ENCODE measurements at regions not wholly inside any gene's neighbourhood (a gene's known extent, or its start where the extent isn't known, plus 50 kb on each side); places are given as distances from the start of the nearest gene placed in this dataset.
"Not testable (repeated sequence)": the region's sequence is repeated elsewhere in the genome, so short reads cannot be mapped to it uniquely, and the experiment has no call there.

DNA sequence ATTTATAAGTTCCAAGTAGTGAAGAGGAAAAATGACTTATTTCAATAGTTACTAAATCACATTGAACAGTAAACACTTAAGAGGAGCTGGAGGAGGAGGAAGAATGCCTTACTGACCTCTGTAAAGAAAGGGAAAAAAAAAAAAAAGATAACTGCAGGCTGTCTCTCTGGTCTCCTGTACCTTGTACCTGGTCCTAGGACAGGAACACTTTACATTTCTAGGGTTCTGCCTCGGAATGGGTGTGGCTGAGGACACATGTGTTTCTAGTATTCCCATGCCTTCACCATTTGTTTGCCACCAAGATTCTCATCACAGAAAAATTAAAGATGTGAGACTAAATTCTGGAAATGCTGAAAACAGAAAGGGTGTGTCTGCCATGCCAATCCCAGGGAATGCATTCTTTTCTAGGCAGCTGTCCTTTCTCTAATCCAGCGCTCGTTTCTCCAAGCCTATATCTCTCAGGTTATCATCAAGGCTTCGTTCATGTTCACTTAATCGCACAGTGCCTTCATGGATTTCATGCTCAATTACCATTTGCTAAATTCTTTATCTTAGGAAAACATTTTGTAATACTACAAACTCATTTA lies 1208.3 kb downstream of the OTOL1 start:
- Histone ChIP-seq H3K36me3 (ENCODE audit: control insufficient read depth, insufficient read depth, low read length) (no peaks in the 10 kb centered on the region), H3K27me3 (ENCODE audit: control insufficient read depth, insufficient read depth, low read length) (no peaks in the 10 kb centered on the region), H2AFZ (ENCODE audit: low read length) (no peak overlapping the region), H3K27ac (ENCODE audit: insufficient read depth, low read length) (no peak overlapping the region), H4K20me1 (ENCODE audit: control insufficient read depth, extremely low read depth, insufficient read depth, low read length) (no peaks in the 10 kb centered on the region), H3K79me2 (ENCODE audit: control insufficient read depth, insufficient read depth, low read length) (no peaks in the 10 kb centered on the region), H3K4me1 (ENCODE audit: control insufficient read depth, extremely low read depth, insufficient read depth, low read length) (no peaks in the 10 kb centered on the region), H3K9ac (ENCODE audit: insufficient read depth, low read length) (no peak overlapping the region), H3K4me3 (replicated peaks in 1 of 4; ENCODE audit: control extremely low read depth in 1 of 4, insufficient read depth in 1 of 4, low read depth in 3 of 4, low read length in 4 of 4) (no peak overlapping the region), H3K9me3 (ENCODE audit: control insufficient read depth, insufficient read depth, low read depth, low read length) (no peaks in the 10 kb centered on the region), H3K4me2 (ENCODE audit: extremely low read depth, insufficient read depth, low read length) (no peak overlapping the region)
- DNase-seq (ENCODE audit: low read depth in 2 of 2), result no peak
- TF ChIP-seq, protein P1, sequence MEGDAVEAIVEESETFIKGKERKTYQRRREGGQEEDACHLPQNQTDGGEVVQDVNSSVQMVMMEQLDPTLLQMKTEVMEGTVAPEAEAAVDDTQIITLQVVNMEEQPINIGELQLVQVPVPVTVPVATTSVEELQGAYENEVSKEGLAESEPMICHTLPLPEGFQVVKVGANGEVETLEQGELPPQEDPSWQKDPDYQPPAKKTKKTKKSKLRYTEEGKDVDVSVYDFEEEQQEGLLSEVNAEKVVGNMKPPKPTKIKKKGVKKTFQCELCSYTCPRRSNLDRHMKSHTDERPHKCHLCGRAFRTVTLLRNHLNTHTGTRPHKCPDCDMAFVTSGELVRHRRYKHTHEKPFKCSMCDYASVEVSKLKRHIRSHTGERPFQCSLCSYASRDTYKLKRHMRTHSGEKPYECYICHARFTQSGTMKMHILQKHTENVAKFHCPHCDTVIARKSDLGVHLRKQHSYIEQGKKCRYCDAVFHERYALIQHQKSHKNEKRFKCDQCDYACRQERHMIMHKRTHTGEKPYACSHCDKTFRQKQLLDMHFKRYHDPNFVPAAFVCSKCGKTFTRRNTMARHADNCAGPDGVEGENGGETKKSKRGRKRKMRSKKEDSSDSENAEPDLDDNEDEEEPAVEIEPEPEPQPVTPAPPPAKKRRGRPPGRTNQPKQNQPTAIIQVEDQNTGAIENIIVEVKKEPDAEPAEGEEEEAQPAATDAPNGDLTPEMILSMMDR (conservative IDR thresholded peaks at IDR 0.05 in 1 of 2, IDR thresholded peaks at IDR 0.05 in 1 of 2; ENCODE audit: low read depth in 1 of 2, low read length in 2 of 2), result no peak
- no peak for TF ChIP-seq EZH2 (IDR thresholded peaks at IDR 0.05; ENCODE audit: low read length, missing control alignments)

DNA sequence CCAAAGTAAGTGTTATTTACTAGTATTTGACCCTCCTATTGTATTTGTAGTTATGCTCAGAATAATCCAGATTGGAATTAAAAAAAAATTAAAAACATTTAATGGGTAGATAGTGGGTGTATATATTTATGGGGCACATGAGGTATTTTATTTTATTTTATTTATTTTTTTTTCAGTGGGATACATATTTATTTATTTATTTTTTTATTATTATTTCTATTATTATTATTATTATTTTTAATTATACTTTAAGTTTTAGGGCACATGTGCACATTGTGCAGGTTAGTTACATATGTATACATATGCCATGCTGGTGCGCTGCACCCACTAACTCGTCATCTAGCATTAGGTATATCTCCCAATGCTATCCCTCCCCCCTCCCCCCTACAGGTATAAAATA lies 1211.8 kb downstream of the OTOL1 start:
- not testable (repeated sequence) for H3K36me3 ChIP-seq (ENCODE audit: control insufficient read depth, insufficient read depth, low read length); H3K9ac ChIP-seq (ENCODE audit: insufficient read depth, low read length); H3K27ac ChIP-seq (ENCODE audit: insufficient read depth, low read length); H3K79me2 ChIP-seq (ENCODE audit: control insufficient read depth, insufficient read depth, low read length); H3K27me3 ChIP-seq (ENCODE audit: control insufficient read depth, insufficient read depth, low read length); H3K4me1 ChIP-seq (ENCODE audit: control insufficient read depth, extremely low read depth, insufficient read depth, low read length); H3K4me3 ChIP-seq (replicated peaks in 1 of 4; ENCODE audit: control extremely low read depth in 1 of 4, insufficient read depth in 1 of 4, low read depth in 3 of 4, low read length in 4 of 4); DNase-seq (ENCODE audit: low read depth in 2 of 2); H3K4me2 ChIP-seq (ENCODE audit: extremely low read depth, insufficient read depth, low read length); H3K9me3 ChIP-seq (ENCODE audit: control insufficient read depth, insufficient read depth, low read depth, low read length); H4K20me1 ChIP-seq (ENCODE audit: control insufficient read depth, extremely low read depth, insufficient read depth, low read length); H2AFZ ChIP-seq (ENCODE audit: low read length)

DNA sequence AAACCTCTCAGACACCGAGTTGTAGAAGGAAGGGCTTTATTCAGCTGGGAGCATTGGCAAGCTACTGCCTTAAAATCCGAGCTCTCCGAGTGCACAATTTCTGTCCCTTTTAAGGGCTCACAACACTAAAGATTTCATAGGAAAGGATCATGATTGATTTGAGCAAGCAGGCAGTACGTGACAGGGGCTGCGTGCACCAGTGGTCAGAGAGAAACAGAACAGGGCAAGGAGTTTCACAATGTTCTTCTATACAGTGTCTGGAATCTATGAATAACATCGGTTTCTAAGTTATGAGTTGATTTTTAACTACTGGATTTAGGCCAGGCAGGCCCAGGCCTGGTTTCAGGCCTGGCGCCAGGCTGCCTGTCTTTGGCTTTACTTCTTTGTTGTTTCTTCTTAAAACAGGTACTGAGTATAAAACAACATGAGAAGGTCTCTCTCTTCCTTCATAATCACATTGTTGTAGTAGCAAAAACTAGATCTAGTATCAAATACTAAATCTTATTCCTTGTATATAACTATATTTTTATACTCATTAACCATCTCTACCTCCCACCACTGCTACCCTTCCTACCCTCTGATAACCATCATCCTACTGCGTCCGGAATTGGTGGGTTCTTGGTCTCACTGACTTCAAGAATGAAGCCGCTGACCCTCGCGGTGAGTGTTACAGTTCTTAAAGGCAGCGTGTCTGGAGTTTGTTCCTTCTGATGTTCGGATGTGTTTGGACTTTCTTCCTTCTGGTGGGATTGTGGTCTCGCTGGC lies 1212.5 kb downstream of the OTOL1 start:
- H3K27ac ChIP-seq (ENCODE audit: insufficient read depth, low read length); H3K9me3 ChIP-seq (ENCODE audit: control insufficient read depth, insufficient read depth, low read depth, low read length); H3K4me3 ChIP-seq (replicated peaks in 1 of 4; ENCODE audit: control extremely low read depth in 1 of 4, insufficient read depth in 1 of 4, low read depth in 3 of 4, low read length in 4 of 4); H3K79me2 ChIP-seq (ENCODE audit: control insufficient read depth, insufficient read depth, low read length); H2AFZ ChIP-seq (ENCODE audit: low read length); H3K27me3 ChIP-seq (ENCODE audit: control insufficient read depth, insufficient read depth, low read length); H3K9ac ChIP-seq (ENCODE audit: insufficient read depth, low read length); H3K4me2 ChIP-seq (ENCODE audit: extremely low read depth, insufficient read depth, low read length); H4K20me1 ChIP-seq (ENCODE audit: control insufficient read depth, extremely low read depth, insufficient read depth, low read length); H3K36me3 ChIP-seq (ENCODE audit: control insufficient read depth, insufficient read depth, low read length); H3K4me1 ChIP-seq (ENCODE audit: control insufficient read depth, extremely low read depth, insufficient read depth, low read length): not testable (repeated sequence)
- DNase-seq (ENCODE audit: low read depth in 2 of 2), result peak; percentile 39 to 78
